HG03432 (cell line): ENCODE measurements at regions not wholly inside any gene's neighbourhood (a gene's known extent, or its start where the extent isn't known, plus 50 kb on each side); places are given as distances from the start of the nearest gene placed in this dataset.

Experiments
- ATAC-seq: cut with Tn5 transposase; IDR thresholded peaks from one replicate; pipeline ENCODE4 v1.9.1; 2021; ENCODE audit warnings: mild to moderate bottlenecking, moderate library complexity; ENCODE audit not compliant: unreplicated experiment

GRCh38 chr13:50299546-50300249 lies 284.5 kb downstream of the KCNRG start:
- ATAC-seq: no peak

DNA sequence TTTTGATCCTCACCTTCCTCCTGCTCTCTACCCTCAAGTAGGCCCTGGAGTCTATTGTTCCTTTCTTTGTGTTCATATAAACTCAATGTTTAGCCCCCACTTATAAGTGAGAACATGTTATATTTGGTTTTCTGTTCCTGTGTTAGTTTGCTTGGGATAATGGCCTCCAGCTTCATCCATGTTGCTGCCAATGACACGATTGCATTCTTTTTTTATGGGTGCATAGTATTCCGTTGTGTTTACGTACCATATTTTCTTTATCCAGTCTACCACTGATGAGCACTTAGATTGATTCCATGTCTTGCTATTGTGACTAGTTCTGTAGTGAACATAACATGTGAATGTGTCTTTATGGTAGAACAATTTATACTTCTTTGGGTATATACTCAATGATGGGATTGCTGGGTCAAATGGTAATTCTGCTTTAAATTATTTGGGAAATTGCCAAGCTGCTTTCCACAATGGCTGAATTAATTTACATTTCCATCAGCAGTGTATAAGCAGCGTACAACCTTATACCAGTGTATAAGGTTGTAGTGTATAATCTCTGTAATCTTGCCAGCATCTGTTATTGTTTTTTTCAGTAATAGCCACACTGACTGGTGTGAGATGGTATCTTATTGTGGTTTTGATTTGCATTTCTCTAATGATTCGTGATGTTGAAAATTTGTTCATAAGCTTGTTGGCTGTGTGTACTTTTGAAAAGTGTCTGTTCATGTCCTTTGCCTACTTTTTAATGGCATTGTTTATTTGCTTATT lies 288.9 kb downstream of the KCNRG start:
- no peak for ATAC-seq

DNA sequence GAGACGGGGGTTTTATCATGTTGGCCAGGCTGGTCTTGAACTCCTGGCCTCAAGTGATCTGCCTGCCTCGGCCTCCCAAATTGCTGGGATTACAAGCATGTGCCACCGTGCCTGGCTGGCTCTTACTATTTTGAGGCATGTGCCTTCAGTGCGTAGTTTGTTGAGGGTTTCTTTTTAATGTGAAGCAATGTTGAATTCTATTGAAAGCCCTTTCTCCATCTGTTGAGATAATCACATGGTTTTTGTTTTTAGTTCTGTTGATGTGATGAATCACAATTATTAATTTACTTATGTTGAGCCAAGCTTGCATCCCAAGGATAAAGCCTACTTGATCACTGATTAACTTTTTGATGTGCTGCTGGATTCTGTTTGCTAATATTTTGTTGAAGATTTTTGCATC lies 290.9 kb downstream of the KCNRG start:
- ATAC-seq: no peak

DNA sequence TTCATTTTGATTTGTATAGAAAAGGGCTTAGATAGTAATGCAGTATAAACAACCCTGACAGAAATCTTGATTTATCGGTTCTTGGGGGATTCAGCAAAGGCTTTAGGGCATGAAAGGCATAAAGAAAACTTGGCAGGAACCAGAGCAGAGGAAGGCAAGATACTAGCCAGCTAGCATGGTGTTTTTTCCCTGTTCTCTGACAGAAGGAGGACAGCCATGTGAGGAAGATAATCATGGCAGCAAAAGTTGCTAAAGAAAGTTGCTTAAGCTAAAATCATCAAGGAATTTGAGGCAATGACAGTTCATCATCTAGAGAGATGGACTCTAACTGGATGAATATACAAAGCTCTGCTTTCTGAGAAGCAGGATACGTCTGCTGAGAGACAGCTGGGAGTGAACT lies 294.1 kb downstream of the KCNRG start:
- no peak for ATAC-seq

DNA sequence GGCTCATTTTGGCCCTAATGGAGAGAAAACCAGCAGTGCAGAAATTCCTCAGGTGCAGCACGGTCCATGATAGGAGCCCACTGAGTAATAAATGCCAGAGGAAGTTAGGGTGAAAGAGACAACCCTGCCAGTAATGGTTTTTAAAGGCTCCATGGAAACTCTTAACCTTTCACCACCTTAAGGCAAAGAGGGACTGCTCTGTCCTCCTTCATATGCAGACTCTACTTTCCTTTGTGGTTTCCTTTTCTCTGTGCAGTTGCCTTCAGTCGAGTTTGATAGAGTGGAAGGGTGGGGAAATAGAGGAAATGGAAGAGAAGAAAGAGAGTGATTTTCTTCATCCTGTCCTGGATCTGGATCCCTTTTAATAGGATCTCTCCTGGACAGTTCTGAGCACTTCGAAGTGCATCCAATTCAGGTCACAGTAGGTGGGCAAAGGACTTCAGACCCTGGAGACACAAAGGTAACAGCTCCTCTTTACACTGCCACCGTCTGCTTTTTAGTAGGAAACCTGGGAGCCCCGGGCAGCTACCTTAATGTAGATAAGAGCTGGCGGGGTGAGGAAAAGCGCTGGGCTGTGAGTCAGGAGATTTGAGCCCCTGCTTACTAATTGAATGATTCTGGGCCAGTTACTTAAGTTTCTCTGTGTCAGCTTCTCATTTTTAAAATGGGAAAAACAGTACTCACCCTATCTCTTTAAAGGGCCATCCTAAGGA lies 294.8 kb downstream of the KCNRG start:
- no peak for ATAC-seq

DNA sequence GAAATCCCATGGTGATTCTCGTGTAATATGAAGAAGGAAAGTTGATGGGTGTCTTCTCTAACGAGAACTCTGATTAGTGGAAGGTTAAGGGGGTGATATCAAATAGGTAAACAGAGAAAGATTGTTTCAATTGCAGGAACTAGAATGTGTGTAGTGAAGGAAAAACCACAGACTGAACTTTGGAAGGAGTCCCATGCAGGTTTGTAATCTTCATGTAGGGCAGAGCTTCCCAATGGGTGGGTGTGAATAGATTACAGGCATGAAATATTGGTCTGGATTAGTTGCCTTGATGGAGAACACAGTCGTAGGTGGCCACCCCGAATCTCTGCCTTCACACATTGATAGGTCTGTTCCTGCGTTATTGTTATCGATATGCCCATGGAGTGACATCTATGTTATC lies 295.5 kb downstream of the KCNRG start:
- ATAC-seq: no peak

GRCh38 chr13:50318887-50319286 lies 303.6 kb downstream of the KCNRG start:
- ATAC-seq: no peak

DNA sequence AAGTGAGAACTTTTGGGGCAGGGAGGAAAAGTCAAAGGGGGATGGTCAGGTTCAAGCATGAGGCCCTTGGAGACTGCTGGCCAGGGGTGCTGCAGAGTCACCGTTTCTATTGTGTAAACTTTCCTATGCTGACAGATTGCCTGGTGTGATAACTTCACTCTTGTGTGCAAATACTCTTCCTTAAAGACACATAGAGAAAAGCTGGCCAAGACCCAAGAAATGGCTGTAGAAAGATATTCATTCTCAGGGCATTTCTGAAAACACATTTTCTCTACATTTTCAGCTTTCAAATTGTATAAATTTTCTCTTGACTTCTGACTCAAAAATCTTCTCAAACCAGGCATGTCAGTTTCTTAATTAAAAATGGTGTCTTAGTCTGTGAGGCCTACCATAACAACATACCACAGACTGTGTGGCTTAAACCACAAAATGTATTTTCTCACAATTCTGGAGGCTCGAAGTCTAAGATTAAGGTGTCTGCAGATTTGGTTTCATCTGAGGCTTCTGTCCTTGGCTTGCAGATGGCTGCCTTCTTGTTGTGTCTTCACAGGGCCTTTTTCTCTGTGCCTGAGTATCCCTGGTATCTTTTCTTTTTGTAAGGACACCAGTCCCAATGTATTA lies 304.5 kb downstream of the KCNRG start:
- no peak for ATAC-seq

- no peak for ATAC-seq
Observed at GRCh38 chr13:50320271-50320862, 305.1 kb downstream of the KCNRG start.

- no peak for ATAC-seq
Observed at GRCh38 chr13:50322006-50322405, 306.8 kb downstream of the KCNRG start.

- no peak for ATAC-seq
Observed at GRCh38 chr13:50323440-50324065, 308.3 kb downstream of the KCNRG start.

GRCh38 chr13:50326271-50326670 lies 311.0 kb downstream of the KCNRG start:
- ATAC-seq: no peak

- no peak for ATAC-seq
Observed at GRCh38 chr13:50326811-50327210, 311.6 kb downstream of the KCNRG start.

DNA sequence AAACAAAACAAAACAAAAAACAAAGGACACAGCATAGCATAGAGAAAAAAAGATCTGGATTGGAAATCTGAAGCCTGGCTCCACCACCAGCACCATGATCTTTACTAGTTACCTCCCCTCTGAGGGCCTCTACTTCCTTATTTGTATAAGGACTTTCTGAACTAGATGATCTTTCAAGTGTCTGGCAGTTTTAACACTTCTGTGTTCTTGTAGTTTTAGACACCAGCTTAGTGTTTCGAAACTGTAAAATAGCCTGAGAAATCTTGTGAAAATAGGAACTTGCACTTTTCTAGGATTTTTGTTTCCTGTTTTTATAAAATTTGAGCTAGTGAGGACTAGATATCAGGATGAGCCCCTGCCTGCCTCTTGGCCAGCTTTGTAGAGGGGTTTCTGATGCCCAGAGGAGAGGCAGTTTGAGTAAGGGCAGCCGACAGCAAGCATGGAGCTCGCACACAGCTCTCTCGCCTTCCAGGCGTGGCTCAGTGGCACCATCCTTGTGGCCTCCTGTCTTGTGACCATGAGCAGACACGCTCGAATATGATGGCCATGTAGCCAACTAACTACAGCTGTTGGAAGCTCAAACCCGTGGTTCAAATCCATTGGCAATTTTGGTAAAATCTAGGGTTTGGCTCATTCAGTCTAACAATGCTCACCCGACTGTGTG lies 319.0 kb downstream of the KCNRG start:
- no peak for ATAC-seq

DNA sequence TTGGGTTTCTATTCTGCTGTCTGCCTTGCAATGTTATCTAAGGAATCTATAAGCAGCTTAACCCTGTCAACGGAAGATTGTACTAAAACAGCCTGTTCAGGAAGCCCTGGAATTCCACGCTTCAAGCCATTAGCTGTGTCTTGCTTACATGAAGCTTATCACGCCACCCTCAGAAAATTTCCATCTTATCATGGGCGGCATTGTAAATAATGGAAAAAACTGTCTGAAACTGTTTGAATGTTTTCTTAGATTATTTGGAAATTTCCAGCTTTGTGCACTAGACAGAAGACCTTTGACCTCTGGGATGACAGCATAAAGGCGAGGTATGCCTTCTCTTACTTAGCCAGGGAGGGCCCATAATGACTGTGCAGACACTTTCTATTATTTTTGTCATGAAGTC lies 319.7 kb downstream of the KCNRG start:
- no peak for ATAC-seq

DNA sequence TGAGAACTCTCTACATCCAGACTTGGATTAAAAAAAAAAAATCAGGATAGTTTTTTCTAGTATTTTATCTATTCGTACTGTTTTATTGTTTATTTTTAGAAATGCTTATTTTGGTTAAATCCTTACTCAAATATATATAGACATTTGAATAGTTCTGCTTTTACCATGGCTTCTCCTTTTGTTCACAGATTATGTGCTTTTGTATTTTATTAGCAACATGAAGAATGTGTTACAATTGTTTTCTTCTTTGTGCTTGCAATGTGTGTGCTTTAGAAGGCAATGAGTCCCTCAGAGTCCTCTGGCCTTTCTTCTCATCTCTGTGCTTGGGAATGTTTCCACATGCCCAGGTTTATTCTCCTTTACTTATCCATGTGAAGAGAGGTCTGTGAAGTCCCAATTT lies 324.0 kb downstream of the KCNRG start:
- ATAC-seq: no peak

- no peak for ATAC-seq
Observed at GRCh38 chr13:50340146-50340545, 324.9 kb downstream of the KCNRG start.

- no peak for ATAC-seq
Observed at GRCh38 chr13:50340551-50341287, 325.5 kb downstream of the KCNRG start.

DNA sequence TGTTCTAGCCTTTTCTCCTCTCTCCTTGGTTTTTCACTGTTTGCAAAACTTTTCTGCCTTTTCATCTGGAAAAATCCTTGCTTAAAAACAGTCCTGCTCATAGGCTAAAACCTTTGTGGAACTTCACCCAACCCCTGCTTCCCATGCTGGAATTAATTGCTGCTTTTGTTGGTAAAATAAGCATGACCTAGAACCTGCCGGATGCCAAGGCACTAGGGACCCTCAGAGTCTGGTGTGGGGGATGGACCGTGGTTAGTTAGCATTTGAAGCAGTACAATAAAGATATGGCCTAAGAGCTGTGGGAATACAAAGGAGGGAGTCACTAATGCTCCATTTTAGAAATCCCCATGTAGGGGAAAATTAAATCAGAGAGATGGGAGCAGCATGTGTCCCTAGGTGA lies 326.3 kb downstream of the KCNRG start:
- no peak for ATAC-seq
